Activated B cell treated with CpG ODN at 0.5 μM for 24 hours (primary cell): ENCODE measurements at regions not wholly inside any gene's neighbourhood (a gene's known extent, or its start where the extent isn't known, plus 50 kb on each side); places are given as distances from the start of the nearest gene placed in this dataset.

Experiments
- ATAC-seq: fragments of 200-7000 bp; cut with Tn5 transposase; one replicate; pipeline ENCODE4 v1.10.0; 2021; ENCODE audit warnings: low read depth, mild to moderate bottlenecking, moderate library complexity
- CTCF ChIA-PET: fragments of 350-600 bp; sonication (Branson Sonifier 250); formaldehyde crosslinking; loops from one replicate; lab custom pipeline; 2021; ENCODE audit warnings: antibody characterized with exemption; lab: Charles Lee
- POLR2A ChIA-PET: fragments of 350-600 bp; sonication (Branson Sonifier 250); formaldehyde crosslinking; loops from one replicate; lab custom pipeline; 2021; ENCODE audit warnings: antibody characterized with exemption; lab: Charles Lee
- DNase-seq: peaks from one replicate; pipeline ENCODE4 v3.0.0; 2022
- H3K27ac Mint-ChIP-seq: one replicate; pipeline ENCODE4 v1.8.0; 2020; ENCODE audit warnings: mixed read lengths
- H3K27me3 Mint-ChIP-seq: one replicate; pipeline ENCODE4 v1.8.0; 2021; ENCODE audit warnings: mixed read lengths
- H3K36me3 Mint-ChIP-seq: one replicate; pipeline ENCODE4 v1.8.0; 2021; ENCODE audit warnings: low read depth, mixed read lengths
- H3K4me1 Mint-ChIP-seq: one replicate; pipeline ENCODE4 v1.8.0; 2021; ENCODE audit warnings: mixed read lengths
- H3K4me3 Mint-ChIP-seq: one replicate; pipeline ENCODE4 v1.8.0; 2020; ENCODE audit warnings: mild to moderate bottlenecking, mixed read lengths
- H3K9me3 Mint-ChIP-seq: one replicate; pipeline ENCODE4 v1.8.0; 2020; ENCODE audit warnings: mixed read lengths
- CTCF ChIP-seq: fragments of 200-600 bp; IDR thresholded peaks from one replicate; pipeline ENCODE4 v1.8.0; 2022; ENCODE audit warnings: antibody characterized with exemption, mild to moderate bottlenecking
- intact Hi-C: fragments of 100-400 bp; cut with micrococcal nuclease; formaldehyde crosslinking; loops from one replicate; pipeline ENCODE4 v1.15.1; 2024

- Mint-ChIP-seq H3K36me3 (no peaks in the 10 kb centered on the region), H3K4me1 (no peaks in the 10 kb centered on the region), H3K9me3 (no peaks in the 10 kb centered on the region), H3K27me3 (no peaks in the 10 kb centered on the region), H3K27ac (no peak overlapping the region), H3K4me3 (no peak overlapping the region)
- ChIA-PET POLR2A (no interaction called here), CTCF (no interaction called here)
- intact Hi-C loops, result no loop called here
- ATAC-seq, result no peak
- no peak for DNase-seq
- no peak for TF ChIP-seq CTCF
Observed at GRCh38 chr5:9954869-9955268, 294.8 kb downstream of the ATPSCKMT start.

- DNase-seq, result no peak
- intact Hi-C loops, result no loop called here
- H3K27me3 Mint-ChIP-seq, result no peaks in the 10 kb centered on the region
- H3K36me3 Mint-ChIP-seq, result no peaks in the 10 kb centered on the region
- ChIA-PET POLR2A (no interaction called here), CTCF (no interaction called here)
- ATAC-seq, result no peak
- H3K4me1 Mint-ChIP-seq, result no peaks in the 10 kb centered on the region
- H3K9me3 Mint-ChIP-seq, result no peaks in the 10 kb centered on the region
- no peak overlapping the region for H3K27ac Mint-ChIP-seq
- H3K4me3 Mint-ChIP-seq, result no peak overlapping the region
- no peak for TF ChIP-seq CTCF
Observed at GRCh38 chr5:9953691-9954090, 296.0 kb downstream of the ATPSCKMT start.

- CTCF ChIA-PET, result no interaction called here
- no peaks in the 10 kb centered on the region for H3K36me3 Mint-ChIP-seq
- TF ChIP-seq CTCF, result no peak
- no peak for DNase-seq
- intact Hi-C loops, result no loop called here
- peaks cover 9% of the 10 kb centered on the region for H3K4me1 Mint-ChIP-seq
- POLR2A ChIA-PET, result no interaction called here
- no peaks in the 10 kb centered on the region for H3K27me3 Mint-ChIP-seq
- no peak overlapping the region for H3K4me3 Mint-ChIP-seq
- H3K9me3 Mint-ChIP-seq, result no peaks in the 10 kb centered on the region
- no peak overlapping the region for H3K27ac Mint-ChIP-seq
- ATAC-seq, result no peak
Observed at GRCh38 chr5:9951865-9952516, 297.7 kb downstream of the ATPSCKMT start.

GRCh38 chr5:9947944-9948343 is 301.7 kb downstream of the ATPSCKMT start:
- H3K4me1 Mint-ChIP-seq, result peaks cover 11% of the 10 kb centered on the region
- H3K9me3 Mint-ChIP-seq, result no peaks in the 10 kb centered on the region
- H3K27ac Mint-ChIP-seq, result no peak overlapping the region

GRCh38 chr5:9947225-9947714 is 302.4 kb downstream of the ATPSCKMT start:
- CTCF ChIA-PET, result no interaction called here
- Mint-ChIP-seq H3K4me3 (no peak overlapping the region), H3K27ac (no peak overlapping the region), H3K9me3 (no peaks in the 10 kb centered on the region), H3K4me1 (peaks cover 11% of the 10 kb centered on the region), H3K27me3 (no peaks in the 10 kb centered on the region), H3K36me3 (no peaks in the 10 kb centered on the region)
- intact Hi-C loops, result no loop called here
- no peak for TF ChIP-seq CTCF
- no peak for ATAC-seq
- POLR2A ChIA-PET, result no interaction called here
- DNase-seq, result no peak

More at GRCh38 chr5:9947944-9948343, 301.7 kb downstream of the ATPSCKMT start:
- DNase-seq, result no peak
- Mint-ChIP-seq H3K4me3 (no peak overlapping the region), H3K27me3 (no peaks in the 10 kb centered on the region), H3K36me3 (no peaks in the 10 kb centered on the region)
- no peak for ATAC-seq
- ChIA-PET POLR2A (no interaction called here), CTCF (no interaction called here)
- no peak for TF ChIP-seq CTCF
- intact Hi-C loops, result no loop called here
